HG03521 (cell line): ENCODE measurements at regions not wholly inside any gene's neighbourhood (a gene's known extent, or its start where the extent isn't known, plus 50 kb on each side); places are given as distances from the start of the nearest gene placed in this dataset.
"Not testable (repeated sequence)": the region's sequence is repeated elsewhere in the genome, so short reads cannot be mapped to it uniquely, and the experiment has no call there.

Experiments
- ATAC-seq: cut with Tn5 transposase; IDR thresholded peaks from one replicate; pipeline ENCODE4 v1.9.1; 2021; ENCODE audit warnings: mild to moderate bottlenecking, moderate library complexity; ENCODE audit not compliant: unreplicated experiment

DNA sequence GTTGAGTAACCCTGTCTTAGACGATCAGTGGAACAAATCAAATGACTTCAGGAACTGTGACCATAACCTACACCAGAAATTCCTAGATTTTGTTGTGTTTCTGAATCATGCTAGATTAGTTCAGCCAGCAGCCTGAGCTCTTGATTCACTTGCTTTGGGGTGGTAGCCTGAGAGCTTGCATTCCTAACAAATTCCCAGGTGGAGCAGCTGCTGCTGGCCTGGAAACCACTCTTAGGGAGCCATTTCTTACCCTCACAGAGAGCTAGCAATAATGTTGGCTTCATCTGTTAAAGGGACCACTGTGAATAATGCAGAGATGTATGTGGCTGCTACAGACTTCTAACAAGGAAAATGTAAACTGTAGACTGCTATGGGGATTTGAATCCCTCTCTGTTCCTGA, 388.1 kb upstream of the PRR20A start:
- no peak for ATAC-seq

DNA sequence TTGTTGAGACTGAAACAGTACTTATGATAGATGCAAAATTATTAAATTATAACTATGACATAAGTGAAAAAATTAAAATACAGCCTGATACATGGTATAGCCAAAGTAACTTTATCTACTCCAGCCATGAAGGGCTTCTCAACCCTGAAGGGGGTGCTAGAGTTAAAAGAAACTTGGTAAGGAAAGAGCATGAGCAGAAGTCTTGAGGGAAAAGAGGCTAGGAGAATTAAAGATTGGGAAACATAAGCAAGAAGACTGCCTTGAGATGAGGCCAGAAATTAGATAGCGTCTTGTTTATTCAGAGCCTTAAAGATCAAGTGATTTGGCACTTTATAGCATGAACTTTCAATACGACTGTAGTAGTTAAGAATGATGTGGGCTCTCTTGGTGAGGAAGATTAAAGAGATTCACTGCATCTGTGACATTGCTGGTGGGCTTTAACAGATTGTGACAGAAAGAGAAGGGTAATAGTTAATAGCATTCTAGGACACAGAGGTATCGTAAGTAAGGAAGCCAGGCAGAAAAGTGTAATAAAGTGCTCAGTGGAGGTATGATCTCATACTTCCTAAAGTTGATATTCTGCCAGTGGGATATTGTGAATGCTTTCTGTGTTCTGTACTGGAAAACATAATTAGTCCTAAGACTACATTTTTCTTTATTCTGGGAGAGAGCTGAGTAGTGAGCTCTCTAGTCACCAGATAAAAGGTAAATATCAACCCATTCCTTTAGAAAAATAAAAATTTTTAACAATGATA, 385.4 kb upstream of the PRR20A start:
- no peak for ATAC-seq

DNA sequence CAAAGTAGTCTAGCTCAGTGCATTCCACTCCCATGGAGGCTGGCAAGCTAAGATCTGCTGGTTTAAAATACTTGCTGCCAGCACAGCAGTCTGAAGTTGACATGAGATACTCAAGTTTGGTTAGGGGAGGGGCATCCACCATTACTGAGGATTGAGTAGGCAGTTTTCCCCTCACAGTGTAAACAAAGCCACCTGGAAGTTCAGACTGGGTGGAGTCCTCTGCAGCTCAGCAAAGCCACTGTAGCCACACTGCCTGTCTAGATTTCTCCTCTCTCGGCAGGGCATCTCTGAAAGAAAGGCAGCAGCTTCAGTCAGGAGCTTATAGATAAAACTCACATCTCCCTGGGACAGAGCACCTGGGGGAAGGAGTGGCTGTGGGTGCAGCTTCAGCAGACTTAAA, 377.4 kb upstream of the PRR20A start:
- not testable (repeated sequence) for ATAC-seq

DNA sequence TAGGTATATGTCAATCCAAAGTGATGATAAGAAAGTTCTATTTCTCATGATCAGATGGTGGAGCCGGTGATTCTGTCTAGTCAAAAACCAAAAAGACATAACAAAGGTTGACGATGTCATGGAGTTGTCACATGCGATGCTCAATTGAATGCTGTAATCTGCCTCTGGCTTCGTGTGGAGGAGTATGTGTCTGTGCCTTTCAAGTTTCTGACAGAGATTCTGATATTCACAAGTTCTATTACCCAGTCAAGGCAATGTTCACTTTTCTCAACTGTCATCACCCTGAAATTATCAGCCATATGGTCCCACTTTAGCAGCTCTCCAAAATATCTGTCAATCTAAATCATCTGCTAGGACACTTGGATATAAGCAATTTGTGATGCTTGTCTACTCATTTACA, 367.6 kb upstream of the PRR20A start:
- no peak for ATAC-seq

DNA sequence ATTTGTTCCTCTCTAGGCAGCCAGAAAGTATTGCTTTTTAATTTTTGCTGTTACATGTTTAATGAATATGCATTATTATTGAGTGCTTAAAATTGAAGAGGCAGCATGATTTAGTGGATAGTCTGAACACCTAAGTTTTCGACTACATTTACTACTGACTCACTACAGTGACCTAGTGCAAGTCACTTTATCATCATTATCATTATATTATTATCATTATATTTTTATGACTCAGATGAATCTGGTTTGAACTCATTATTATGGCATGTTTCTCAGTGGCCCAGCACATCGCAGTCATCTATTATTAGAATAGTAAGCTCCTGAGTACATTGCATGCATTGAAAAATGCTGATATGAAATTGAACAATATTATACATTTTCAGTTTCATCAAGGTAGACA, 351.2 kb upstream of the PRR20A start:
- ATAC-seq = no peak

DNA sequence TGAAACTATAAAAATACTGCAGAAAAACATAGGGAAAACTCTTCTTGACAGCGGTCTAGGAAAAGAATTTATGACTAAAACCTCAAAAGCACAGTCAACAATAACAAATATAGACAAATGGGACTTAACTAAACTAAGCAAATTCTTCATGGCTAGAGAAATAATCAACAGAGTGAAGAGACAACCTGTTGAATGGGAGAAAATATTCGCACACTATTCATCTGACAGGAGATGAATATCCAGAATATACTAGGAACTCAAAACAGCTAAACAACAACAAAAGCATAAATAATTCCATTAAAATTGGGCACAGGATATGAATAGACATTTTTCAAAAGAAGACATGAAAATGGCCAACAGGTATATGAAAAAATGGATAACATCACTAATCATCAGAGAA, 303.6 kb upstream of the PRR20A start:
- no peak for ATAC-seq

DNA sequence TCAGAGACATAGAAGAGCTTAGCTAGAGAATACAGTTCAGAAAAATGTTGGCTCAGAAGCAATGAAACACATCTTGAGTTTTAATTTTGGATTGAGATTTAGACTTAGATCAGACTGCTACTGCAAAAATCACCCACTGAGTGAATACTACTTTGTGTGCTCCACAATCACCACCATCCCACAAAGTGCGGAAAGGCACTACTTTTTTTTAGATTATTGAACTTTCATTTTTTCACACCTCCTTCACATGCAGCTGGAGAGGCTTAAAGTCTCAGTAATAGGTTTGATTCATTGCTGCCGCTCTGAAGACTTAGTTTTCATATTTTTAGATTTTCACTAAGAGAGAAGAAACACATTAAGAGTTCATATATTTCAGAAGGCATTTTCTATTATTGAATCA, 289.9 kb upstream of the PRR20A start:
- no peak for ATAC-seq

DNA sequence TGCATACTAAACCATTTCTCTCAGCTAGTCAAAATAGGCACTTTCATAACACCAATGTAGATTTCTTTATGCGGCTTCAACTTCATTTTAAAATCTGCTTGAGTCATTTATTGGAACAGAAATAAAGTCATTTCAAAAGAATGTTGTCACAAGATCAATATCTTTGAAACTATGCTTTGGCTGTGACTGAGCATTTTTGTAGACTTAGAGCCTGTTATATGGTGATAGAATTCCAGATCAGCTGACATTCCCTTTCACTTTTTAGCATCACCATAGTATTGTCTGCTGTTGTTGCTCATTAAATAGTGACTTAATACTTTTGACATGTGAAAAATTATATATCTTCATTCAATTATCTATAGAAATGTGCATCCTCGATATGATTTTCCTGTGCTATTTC, 279.2 kb upstream of the PRR20A start:
- no peak for ATAC-seq

DNA sequence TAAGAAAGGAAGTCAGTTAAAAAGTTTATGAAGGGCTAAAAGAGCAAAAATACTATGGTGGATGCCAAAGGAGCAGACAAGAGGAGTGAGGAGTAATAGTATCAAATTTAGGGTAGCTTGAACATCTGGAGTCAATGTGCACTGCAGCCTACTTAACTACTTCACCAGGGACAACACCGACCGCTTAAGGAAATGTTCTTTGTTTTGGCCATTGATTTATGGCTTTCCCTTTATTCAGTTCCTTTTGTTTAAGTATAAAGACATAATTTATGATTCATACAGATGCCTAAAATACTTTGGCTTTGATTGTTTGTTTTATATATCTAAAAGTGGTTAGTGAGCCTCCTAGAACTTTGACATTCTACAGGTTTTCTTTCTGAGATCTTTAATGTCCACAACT, 276.3 kb upstream of the PRR20A start:
- ATAC-seq = no peak

DNA sequence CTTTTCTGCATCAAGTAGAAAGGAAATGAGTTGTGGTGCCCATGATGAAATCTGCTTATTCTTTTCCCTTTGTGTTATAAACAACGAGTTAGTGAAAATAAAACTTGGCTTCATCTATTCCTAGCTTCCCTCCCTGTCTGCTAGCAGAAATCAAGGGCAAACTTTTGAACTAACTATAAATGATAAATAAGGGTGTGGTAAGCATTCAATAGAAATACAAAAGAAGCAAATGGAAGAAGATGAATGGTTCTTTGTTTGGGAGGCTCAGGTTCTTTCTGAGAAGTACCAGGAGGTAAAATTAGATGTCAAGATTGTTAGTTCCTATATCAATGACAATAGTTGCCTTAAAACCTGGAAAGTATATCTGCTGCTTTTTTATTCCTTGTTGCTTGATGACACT, 275.3 kb upstream of the PRR20A start:
- ATAC-seq = no peak

DNA sequence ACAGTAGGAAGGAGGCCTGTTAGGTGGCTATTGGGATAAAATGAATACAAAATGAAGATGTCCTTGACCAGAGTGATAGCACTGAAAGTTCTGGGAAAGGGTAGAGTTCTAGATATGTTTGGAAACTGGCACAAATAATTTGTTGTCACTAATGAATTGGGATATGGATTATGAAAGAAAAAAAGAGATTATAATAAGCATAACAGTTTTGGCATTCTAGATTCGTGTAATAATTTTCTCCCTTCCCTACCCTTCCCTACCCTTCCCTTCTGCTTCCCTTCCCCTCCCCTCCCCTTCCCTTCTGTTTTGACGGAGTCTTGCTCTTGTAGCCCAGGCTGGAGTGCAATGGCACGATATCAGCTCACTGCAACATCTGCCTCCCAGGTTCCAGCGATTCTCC, 271.0 kb upstream of the PRR20A start:
- no peak for ATAC-seq

DNA sequence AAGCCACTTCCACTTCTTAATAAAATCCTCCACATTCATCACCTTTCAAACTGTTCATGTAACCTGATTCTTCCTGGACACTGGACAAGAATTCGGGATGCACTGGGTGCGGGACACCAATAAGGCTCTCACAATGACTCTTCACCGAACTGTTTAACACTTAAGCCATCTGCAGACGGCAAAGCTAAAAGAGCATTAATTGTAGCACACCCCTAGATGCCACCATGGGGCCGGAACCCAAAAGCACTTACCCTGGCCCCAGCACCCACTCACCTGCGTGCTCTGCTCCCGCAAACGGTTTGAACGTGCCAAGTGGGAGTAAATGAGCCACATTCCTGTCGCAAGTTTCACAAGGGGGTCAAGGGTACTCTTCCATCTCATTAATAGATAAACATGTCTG, 254.3 kb upstream of the PRR20A start:
- no peak for ATAC-seq

DNA sequence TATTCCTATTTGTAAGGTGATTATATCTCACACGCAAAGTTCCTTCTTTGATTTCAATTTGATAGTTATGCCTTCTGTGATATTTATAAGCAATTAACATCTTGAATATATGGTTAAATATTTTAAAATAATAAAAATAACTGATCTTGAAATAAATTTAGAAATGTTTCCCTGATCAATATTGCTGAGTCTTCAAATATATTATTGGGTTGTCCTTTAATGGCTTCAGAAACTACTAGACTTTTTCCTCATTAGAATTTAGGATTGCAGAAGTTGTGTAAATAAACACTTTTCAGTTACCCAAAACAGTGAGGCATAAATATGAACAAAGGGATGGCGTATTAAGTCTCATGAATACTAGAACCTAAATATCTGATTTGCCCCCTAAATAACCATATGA, 252.3 kb upstream of the PRR20A start:
- ATAC-seq = no peak

DNA sequence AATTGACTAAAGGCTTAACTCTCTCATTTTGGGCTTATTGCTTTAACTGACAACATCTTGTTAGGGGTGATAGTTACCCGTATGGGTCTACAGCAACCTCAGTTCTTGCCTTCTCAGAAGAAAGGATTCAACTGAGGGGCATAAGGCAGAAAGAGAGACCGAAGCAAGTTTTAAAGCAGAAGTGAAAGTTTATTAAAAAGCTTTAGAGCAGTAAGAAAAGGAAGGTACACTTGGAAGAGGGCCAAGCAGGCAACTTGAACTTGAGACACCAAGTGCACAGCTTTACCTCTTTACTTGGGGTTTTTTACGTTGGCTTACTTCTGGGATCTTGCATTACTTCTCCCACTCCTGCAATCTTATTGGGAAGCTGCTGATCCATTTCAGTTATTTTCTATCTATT, 246.9 kb upstream of the PRR20A start:
- no peak for ATAC-seq

DNA sequence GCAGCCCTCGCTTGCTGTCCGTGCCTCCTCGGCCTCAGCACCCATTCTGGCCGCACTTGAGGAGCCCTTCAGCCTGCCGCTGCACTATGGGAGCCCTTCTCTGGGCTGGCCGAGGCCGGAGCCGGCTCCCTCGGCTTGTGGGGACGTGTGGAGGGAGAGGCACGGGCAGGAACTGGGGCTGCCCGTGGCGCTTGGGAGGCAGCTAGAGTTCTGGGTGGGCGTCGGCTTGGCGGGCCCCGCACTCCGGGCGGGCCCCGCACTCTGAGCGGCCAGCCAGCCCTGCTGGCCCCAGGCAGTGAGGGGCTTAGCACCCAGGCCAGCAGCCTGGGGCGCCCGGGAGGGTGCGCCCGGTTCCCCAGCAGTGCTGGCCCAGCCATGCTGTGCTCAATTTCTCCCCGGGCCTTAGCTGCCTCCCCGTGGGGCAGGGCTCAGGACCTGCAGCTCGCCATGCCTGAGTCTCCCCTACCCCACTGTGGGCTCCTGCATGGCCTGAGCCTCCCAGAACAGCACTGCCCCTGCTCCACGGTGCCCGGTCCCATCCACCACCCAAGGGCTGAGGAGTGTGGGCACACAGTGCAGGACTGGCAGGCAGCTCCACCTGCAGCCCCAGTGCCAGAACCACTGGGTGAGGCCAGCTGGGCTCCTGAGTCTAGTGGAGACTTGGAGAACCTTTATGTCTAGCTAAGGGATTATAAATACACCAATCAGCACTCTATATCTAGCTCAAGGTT, 240.0 kb upstream of the PRR20A start:
- no peak for ATAC-seq

DNA sequence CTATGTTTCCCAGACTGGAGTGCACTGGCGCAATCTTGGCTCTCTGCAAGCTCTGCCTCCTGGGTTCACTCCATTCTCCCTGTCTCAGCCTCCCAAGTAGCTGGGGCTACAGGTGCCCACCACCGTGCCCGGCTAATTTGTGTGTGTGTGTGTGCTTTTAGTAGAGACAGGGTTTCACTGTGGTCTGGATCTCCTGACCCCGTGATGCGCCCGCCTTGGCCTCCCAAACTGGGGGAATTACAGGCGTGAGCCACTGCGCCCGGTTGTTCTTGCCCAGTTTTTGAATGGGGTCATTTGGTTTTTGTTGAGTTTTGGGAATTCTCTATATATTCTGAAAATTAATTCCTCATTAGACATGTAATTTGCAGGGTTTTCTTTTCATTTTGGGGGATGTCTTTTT, 238.4 kb upstream of the PRR20A start:
- ATAC-seq = no peak

DNA sequence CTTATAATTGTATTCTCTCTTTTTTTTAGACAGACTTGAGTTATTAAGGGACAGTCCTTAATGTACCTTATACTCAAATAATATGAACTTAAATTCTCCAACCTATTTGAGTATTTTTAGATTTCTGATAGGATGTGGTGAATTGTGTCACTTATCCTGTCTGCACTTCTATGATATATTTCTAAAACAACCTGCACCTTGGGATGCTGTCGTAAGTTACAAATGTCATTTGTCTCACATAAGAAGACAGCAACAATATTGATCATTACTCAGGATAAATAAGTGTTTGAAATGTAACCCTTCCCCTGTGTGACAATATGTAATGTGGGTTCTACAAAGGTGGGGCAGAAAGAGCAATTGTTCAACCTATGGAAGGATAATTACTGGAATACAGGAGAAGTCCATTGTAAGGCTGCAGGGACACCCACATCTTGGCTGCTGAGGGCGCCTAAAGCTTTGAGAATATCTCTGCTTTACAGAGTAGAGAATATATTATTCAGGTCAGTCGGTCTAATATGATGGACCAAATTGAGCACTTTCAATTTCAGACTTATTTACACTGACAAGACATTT, 236.9 kb upstream of the PRR20A start:
- ATAC-seq = no peak

DNA sequence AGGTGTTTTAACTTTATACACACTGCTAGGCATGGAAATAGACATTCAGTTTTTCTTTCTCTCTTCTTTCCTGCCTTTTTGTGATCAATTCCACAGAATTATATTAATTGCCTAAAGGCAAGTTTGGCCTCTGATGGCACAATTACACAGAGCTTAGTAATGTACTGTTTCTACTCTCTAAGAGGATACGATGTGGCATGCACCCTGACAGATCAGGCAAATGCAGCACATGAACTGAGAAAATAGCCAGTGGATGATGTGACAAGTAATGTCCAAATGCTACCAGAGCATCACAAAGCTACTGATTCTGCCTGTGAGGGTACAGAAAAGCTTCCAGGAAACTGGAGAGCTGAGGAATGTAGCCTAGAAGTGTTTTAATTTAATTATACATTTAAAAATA, 233.8 kb upstream of the PRR20A start:
- ATAC-seq = no peak

DNA sequence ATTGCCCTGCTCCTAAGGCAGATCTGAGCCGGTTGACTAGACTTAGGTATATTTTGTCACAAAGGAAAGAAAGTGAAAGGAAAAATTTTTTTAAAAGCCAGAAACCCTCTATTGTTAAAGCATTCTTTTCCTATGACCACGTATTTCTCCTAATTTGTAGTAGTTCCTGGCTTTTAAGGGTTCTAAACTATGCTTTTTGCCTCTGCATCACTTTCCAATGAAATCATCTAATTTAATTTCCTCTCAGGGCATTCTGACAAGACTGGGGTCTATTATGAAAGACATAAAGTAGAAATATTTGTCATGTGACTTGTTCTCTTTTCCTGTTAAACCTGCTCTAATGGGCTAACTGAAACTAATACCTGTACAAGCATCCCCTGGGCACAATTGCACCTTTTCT, 233.0 kb upstream of the PRR20A start:
- ATAC-seq = no peak

DNA sequence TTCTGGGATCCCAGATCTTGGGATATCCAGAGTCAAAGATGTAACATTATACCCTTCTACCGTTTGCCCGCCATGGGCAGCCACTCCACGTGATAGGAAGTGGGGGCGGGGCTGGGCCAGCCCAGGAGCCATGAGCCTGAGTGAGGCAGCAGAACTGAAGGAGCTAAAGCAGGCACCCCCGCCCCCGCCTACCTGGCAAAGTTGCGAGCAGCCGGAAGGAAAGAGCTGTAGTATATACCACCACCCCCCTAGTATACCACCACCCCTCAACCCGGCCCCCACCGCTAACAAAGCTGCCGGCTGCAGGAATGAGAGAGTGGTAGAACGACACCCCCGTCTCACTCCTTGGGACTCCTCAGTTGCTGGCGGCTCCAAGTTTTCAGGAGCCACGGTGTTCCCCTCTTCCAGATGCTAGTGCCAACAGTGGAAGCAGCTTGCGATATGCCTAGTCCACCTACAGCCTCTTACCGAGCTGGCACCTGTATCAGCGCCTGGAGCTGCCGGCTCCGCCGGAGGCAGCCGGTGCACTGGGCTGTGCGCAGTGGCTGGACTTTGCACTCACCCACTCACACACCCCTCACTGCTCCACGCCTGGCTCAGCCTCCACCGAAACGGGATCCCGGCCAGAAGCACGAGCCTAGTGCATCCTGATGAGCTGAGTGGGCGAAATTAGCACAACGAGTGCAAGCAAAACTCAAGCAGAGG, 230.7 kb upstream of the PRR20A start:
- no peak for ATAC-seq

DNA sequence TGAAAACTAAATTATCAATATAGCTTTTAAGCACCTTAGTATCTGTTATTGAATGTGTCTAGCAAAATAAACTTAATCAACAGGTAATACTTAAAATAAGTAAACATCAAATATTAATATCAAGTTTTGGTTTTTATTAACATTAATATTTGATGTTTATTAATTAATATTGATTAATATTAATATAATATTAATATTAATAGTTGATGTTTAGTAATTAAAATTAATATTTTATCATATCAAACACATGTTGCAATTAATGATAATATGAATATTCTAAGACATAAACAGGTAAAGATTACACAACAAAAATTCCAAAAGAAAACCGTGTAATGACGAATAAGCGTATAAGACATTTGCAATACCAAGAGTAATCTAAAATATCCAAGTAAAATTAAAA, 222.8 kb upstream of the PRR20A start:
- ATAC-seq = no peak

DNA sequence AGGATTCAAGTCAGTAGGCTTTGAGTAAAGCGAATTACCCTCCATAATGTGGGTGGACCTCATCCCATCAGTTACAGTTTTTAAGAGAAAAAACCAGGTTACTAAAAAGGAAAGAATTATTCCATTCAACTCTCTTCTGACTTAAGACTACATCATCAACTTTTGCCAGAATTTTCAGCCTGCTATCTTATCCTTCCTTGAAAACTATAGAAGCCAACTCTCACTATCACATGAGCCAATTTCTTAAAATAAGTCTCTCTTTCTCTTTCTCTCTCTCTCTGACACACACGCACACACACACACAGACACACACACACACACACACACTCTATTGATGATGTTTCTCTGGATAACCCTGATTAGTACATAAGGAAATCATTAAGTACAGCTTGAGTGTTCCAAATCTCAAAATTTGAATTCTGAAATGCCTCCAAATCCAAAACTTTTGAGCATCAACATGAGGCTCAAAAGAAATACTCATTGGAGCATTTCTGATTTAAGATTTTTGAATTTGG, 217.0 kb upstream of the PRR20A start:
- ATAC-seq = no peak
